Activated CD4-positive, alpha-beta T cell treated with anti-CD3 and anti-CD28 coated beads, Interleukin-2, amount 10 ng/mL, durations not matched to agents 24 days and 14 days (primary cell): ENCODE measurements at regions not wholly inside any gene's neighbourhood (a gene's known extent, or its start where the extent isn't known, plus 50 kb on each side); places are given as distances from the start of the nearest gene placed in this dataset.
"Not testable (repeated sequence)": the region's sequence is repeated elsewhere in the genome, so short reads cannot be mapped to it uniquely, and the experiment has no call there.

Experiments used
- DNase-seq: peaks from one replicate; pipeline ENCODE4 v3.0.0; 2022
- H3K27ac Mint-ChIP-seq: one replicate; pipeline ENCODE4 v1.8.0; 2022; ENCODE audit warnings: mild to moderate bottlenecking, mixed read lengths
- H3K27me3 Mint-ChIP-seq: one replicate; pipeline ENCODE4 v1.8.0; 2022; ENCODE audit warnings: mixed read lengths
- H3K36me3 Mint-ChIP-seq: one replicate; pipeline ENCODE4 v1.8.0; 2022; ENCODE audit warnings: low read depth, mild to moderate bottlenecking, mixed read lengths
- H3K4me1 Mint-ChIP-seq: one replicate; pipeline ENCODE4 v1.8.0; 2021; ENCODE audit warnings: mixed read lengths
- H3K4me3 Mint-ChIP-seq: one replicate; pipeline ENCODE4 v1.8.0; 2022; ENCODE audit warnings: mild to moderate bottlenecking, moderate library complexity, mixed read lengths
- H3K9me3 Mint-ChIP-seq: one replicate; pipeline ENCODE4 v1.8.0; 2021; ENCODE audit warnings: mixed read lengths
- intact Hi-C: fragments of 100-400 bp; cut with micrococcal nuclease; formaldehyde crosslinking; loops from one replicate; pipeline ENCODE4 v1.15.1; 2023

- intact Hi-C loops = no loop called here
- H3K36me3 Mint-ChIP-seq = no peaks in the 10 kb centered on the region
- no peak for DNase-seq
- H3K4me3 Mint-ChIP-seq = no peak overlapping the region
- no peaks in the 10 kb centered on the region for H3K4me1 Mint-ChIP-seq
- no peaks in the 10 kb centered on the region for H3K27me3 Mint-ChIP-seq
- no peak overlapping the region for H3K27ac Mint-ChIP-seq
- H3K9me3 Mint-ChIP-seq = no peaks in the 10 kb centered on the region
These were observed 181.3 kb upstream of the UBE2E3 start for GRCh38 chr2:180799141-180799540.

- H3K27ac Mint-ChIP-seq = no peak overlapping the region
- no peaks in the 10 kb centered on the region for H3K4me1 Mint-ChIP-seq
- no peaks in the 10 kb centered on the region for H3K9me3 Mint-ChIP-seq
- peaks cover 6% of the 10 kb centered on the region for H3K27me3 Mint-ChIP-seq
- intact Hi-C loops = no loop called here
- no peak for DNase-seq
- no peaks in the 10 kb centered on the region for H3K36me3 Mint-ChIP-seq
- no peak overlapping the region for H3K4me3 Mint-ChIP-seq
These were observed 189.5 kb upstream of the UBE2E3 start for GRCh38 chr2:180790891-180791290.

GRCh38 chr2:180787330-180787729 lies 193.1 kb upstream of the UBE2E3 start:
- H3K4me3 Mint-ChIP-seq = no peak overlapping the region
- DNase-seq = no peak
- H3K27me3 Mint-ChIP-seq = peaks cover 6% of the 10 kb centered on the region
- H3K4me1 Mint-ChIP-seq = no peaks in the 10 kb centered on the region
- no peak overlapping the region for H3K27ac Mint-ChIP-seq
- H3K9me3 Mint-ChIP-seq = no peaks in the 10 kb centered on the region
- H3K36me3 Mint-ChIP-seq = no peaks in the 10 kb centered on the region
- intact Hi-C loops = no loop called here

GRCh38 chr2:180781276-180781675 lies 199.1 kb upstream of the UBE2E3 start:
- Mint-ChIP-seq H3K4me1 (no peaks in the 10 kb centered on the region), H3K9me3 (no peaks in the 10 kb centered on the region), H3K27ac (no peak overlapping the region), H3K36me3 (no peaks in the 10 kb centered on the region), H3K4me3 (no peak overlapping the region), H3K27me3 (no peaks in the 10 kb centered on the region)
- no peak for DNase-seq
- intact Hi-C loops = no loop called here

DNA sequence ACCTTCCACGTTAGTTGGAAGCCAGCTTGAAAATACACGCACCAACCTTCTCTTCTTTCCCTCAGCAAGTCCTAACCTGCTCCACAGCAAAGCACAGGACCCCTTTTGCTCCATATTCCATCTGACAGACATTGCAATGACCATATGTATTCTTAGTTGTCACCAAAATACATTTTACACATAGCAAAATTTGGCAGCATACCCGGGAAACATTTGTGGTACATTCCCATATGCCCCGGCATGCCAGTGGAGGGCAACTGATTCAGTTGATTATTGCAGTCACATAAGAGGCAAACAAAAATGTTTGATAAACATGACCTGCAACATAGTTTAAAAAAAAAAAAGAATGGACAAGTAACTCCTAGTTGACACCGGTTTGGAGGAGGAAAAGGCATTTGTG lies 202.1 kb upstream of the UBE2E3 start:
- Mint-ChIP-seq H3K4me1 (no peaks in the 10 kb centered on the region), H3K4me3 (no peak overlapping the region), H3K9me3 (no peaks in the 10 kb centered on the region), H3K27ac (no peak overlapping the region), H3K27me3 (no peaks in the 10 kb centered on the region), H3K36me3 (no peaks in the 10 kb centered on the region)
- no peak for DNase-seq
- intact Hi-C loops = no loop called here

DNA sequence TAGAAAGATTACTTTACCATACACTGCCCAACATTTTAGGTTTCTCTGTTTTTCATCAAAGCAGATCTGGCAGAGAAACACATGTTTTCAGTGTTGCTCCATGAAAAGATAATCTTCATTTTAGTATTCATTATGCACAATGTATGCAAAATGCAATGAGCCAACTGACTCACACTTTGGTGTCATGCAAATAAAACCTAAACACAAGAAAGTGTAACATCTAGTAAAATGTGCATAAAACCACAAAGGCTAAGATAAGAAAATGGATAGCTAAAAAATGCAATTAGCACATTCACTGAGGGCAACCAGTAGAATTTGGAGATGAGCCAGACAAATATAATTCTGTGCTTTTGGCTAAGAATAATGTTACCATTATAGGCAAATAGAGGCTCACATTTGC lies 203.5 kb upstream of the UBE2E3 start:
- Mint-ChIP-seq H3K27ac (no peak overlapping the region), H3K36me3 (no peaks in the 10 kb centered on the region), H3K9me3 (no peaks in the 10 kb centered on the region), H3K4me1 (no peaks in the 10 kb centered on the region), H3K27me3 (no peaks in the 10 kb centered on the region), H3K4me3 (no peak overlapping the region)
- intact Hi-C loops = no loop called here
- no peak for DNase-seq

GRCh38 chr2:180775711-180776110 lies 204.7 kb upstream of the UBE2E3 start:
- intact Hi-C loops = no loop called here
- no peaks in the 10 kb centered on the region for H3K36me3 Mint-ChIP-seq
- no peaks in the 10 kb centered on the region for H3K9me3 Mint-ChIP-seq
- no peak overlapping the region for H3K27ac Mint-ChIP-seq
- H3K4me3 Mint-ChIP-seq = no peak overlapping the region
- H3K4me1 Mint-ChIP-seq = no peaks in the 10 kb centered on the region
- no peak for DNase-seq
- H3K27me3 Mint-ChIP-seq = no peaks in the 10 kb centered on the region

GRCh38 chr2:180765316-180765715 lies 215.1 kb upstream of the UBE2E3 start:
- intact Hi-C loops, H3K36me3 Mint-ChIP-seq, H3K9me3 Mint-ChIP-seq, H3K27me3 Mint-ChIP-seq, H3K4me1 Mint-ChIP-seq, H3K4me3 Mint-ChIP-seq, DNase-seq, H3K27ac Mint-ChIP-seq: not testable (repeated sequence)

GRCh38 chr2:180763263-180763989 lies 217.0 kb upstream of the UBE2E3 start:
- no peaks in the 10 kb centered on the region for H3K4me1 Mint-ChIP-seq
- no peak for DNase-seq
- H3K36me3 Mint-ChIP-seq = no peaks in the 10 kb centered on the region
- H3K27ac Mint-ChIP-seq = no peak overlapping the region
- intact Hi-C loops = no loop called here
- peaks cover 5% of the 10 kb centered on the region for H3K27me3 Mint-ChIP-seq
- no peak overlapping the region for H3K4me3 Mint-ChIP-seq
- H3K9me3 Mint-ChIP-seq = no peaks in the 10 kb centered on the region

DNA sequence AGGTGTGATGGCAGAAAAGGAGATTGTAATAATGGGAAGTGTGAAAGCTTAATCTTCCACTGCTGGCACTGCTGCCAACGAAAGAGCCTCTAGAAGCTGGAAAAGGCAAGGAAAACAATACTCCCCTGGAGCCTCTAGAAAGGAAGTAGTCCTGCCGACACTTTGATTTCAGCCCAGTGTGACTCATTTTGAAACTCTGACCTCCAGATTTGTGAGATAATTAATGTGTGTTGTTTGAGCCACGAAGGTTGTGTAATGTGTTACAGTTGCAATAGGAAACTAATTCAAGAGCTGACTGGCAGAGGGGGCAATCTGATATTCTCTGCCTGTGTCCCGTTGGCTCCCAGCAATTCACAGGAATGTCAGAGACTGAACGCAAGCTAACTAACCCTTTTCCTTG lies 219.2 kb upstream of the UBE2E3 start:
- Mint-ChIP-seq H3K27me3 (peaks cover 2% of the 10 kb centered on the region), H3K36me3 (no peaks in the 10 kb centered on the region), H3K4me1 (no peaks in the 10 kb centered on the region), H3K4me3 (no peak overlapping the region), H3K27ac (no peak overlapping the region), H3K9me3 (no peaks in the 10 kb centered on the region)
- intact Hi-C loops = no loop called here
- no peak for DNase-seq

DNA sequence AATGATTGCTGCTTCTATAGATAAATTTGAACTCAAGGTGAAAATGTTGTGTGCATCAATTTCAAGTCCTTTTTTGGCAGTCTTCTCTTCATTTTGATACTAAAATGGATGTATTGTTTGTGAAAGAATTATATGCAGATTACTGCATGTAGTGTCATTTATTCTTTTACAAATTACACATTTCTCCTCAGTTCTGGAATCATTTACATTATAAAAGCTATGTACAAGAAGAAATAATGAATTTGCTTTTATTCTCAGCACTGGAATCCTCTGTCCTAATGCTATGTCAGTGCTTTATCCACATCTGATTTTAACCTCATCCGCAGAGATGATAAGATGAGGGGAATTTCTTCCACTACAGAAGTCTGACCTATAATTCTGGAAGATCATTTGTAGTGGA lies 220.8 kb upstream of the UBE2E3 start:
- intact Hi-C loops = no loop called here
- H3K36me3 Mint-ChIP-seq = no peaks in the 10 kb centered on the region
- peaks cover 2% of the 10 kb centered on the region for H3K27me3 Mint-ChIP-seq
- no peaks in the 10 kb centered on the region for H3K9me3 Mint-ChIP-seq
- no peaks in the 10 kb centered on the region for H3K4me1 Mint-ChIP-seq
- no peak overlapping the region for H3K4me3 Mint-ChIP-seq
- no peak overlapping the region for H3K27ac Mint-ChIP-seq
- DNase-seq = no peak

DNA sequence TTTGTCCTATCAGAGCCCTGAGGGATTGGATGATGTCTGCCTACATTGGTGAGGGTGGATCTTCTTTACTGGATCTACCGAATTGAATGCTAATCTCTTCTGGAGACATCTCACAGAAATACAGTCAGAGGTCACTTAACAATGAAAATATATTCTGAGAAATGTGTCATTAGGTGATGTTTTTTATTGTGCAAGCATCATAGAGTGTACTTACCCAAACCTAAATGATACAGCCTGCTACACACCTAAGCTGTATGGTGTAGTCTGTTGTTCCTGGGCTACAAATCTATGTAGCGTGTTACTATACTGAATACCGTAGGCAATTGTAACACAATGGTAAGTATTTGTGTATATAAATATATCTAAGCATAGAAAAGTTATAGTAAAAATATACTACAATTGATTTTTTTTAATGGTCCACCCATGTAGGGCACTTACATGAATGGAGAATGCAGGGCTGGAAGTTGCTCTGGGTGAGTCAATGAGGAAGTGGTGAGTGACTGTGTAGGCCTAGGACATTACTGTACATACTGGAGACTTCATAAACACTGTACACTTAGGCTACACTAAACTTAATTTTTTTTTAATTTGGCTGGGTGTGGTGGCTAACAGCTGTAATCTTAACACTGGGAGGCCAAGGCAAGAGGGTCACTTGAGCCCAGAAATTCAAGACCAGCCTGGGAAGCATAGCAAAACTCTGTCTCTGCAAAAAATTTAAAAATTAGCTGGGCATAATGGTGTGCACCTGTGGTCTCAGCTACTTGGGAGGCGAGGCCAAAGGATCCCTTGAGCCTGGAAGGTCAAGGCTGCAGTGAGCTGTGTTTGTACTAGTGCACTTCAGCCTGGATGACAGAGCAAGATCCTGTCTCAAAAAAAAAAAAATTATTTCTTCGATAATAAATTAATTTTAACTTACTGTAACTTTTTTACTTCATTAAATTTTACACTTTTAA lies 226.3 kb upstream of the UBE2E3 start:
- no peak overlapping the region for H3K4me3 Mint-ChIP-seq
- no peak overlapping the region for H3K27ac Mint-ChIP-seq
- intact Hi-C loops = no loop called here
- no peak for DNase-seq
- no peaks in the 10 kb centered on the region for H3K36me3 Mint-ChIP-seq
- no peaks in the 10 kb centered on the region for H3K9me3 Mint-ChIP-seq
- H3K27me3 Mint-ChIP-seq = no peaks in the 10 kb centered on the region
- no peaks in the 10 kb centered on the region for H3K4me1 Mint-ChIP-seq

- H3K27me3 Mint-ChIP-seq = no peaks in the 10 kb centered on the region
- no peak overlapping the region for H3K4me3 Mint-ChIP-seq
- H3K9me3 Mint-ChIP-seq = no peaks in the 10 kb centered on the region
- H3K36me3 Mint-ChIP-seq = no peaks in the 10 kb centered on the region
- H3K27ac Mint-ChIP-seq = no peak overlapping the region
- DNase-seq = no peak
- no peaks in the 10 kb centered on the region for H3K4me1 Mint-ChIP-seq
- intact Hi-C loops = no loop called here
These were observed 229.0 kb upstream of the UBE2E3 start for GRCh38 chr2:180751306-180751920.

DNA sequence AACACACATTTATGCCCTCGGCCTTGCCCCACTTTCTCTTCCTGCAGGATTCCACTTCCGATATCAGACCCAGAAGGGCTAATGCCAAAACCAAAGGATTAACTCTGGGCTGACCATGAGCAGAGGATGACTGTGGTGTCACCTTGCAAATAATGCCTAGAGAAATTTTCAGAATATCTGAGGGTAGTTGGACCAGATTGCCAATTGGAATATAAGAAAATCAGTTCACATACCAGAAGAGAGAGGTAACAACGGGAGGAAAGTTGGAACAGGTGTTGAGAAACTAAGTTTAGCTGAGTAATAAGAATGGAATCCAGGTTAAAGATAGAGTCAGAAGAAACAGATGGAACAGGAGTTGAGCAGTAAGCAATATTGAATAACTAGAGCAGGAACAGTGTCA lies 232.7 kb upstream of the UBE2E3 start:
- no peak overlapping the region for H3K27ac Mint-ChIP-seq
- no peak overlapping the region for H3K4me3 Mint-ChIP-seq
- no peaks in the 10 kb centered on the region for H3K4me1 Mint-ChIP-seq
- H3K36me3 Mint-ChIP-seq = no peaks in the 10 kb centered on the region
- intact Hi-C loops = no loop called here
- H3K9me3 Mint-ChIP-seq = no peaks in the 10 kb centered on the region
- H3K27me3 Mint-ChIP-seq = no peaks in the 10 kb centered on the region
- no peak for DNase-seq
